GM21529 (cell line): ENCODE measurements at regions not wholly inside any gene's neighbourhood (a gene's known extent, or its start where the extent isn't known, plus 50 kb on each side); places are given as distances from the start of the nearest gene placed in this dataset.

Experiments used
- ATAC-seq: cut with Tn5 transposase; IDR thresholded peaks from one replicate; pipeline ENCODE4 v1.9.1; 2021; ENCODE audit not compliant: unreplicated experiment

- ATAC-seq = no peak
These were observed 79.7 kb upstream of the C11orf87 start for GRCh38 chr11:109342261-109342660.

GRCh38 chr11:109343242-109343641 lies 78.7 kb upstream of the C11orf87 start:
- ATAC-seq = no peak

- no peak for ATAC-seq
These were observed 74.7 kb upstream of the C11orf87 start for GRCh38 chr11:109347304-109347703.

- no peak for ATAC-seq
These were observed 72.5 kb upstream of the C11orf87 start for GRCh38 chr11:109349276-109350080.

- ATAC-seq = no peak
These were observed 71.9 kb upstream of the C11orf87 start for GRCh38 chr11:109350091-109350490.

GRCh38 chr11:109362059-109362458 lies 59.9 kb upstream of the C11orf87 start:
- ATAC-seq = no peak

- no peak for ATAC-seq
These were observed 58.3 kb upstream of the C11orf87 start for GRCh38 chr11:109363682-109364081.

GRCh38 chr11:109364851-109365250 lies 57.1 kb upstream of the C11orf87 start:
- no peak for ATAC-seq

GRCh38 chr11:109371444-109372176 lies 50.4 kb upstream of the C11orf87 start:
- no peak for ATAC-seq
